ENCODE measurements at regions not wholly inside any gene's neighbourhood (a gene's known extent, or its start where the extent isn't known, plus 50 kb on each side); places are given as distances from the start of the nearest gene placed in this dataset.

- no peak for TF ChIP-seq POLR2A (IDR thresholded peaks at IDR 0.05)
- TF ChIP-seq, protein P1, sequence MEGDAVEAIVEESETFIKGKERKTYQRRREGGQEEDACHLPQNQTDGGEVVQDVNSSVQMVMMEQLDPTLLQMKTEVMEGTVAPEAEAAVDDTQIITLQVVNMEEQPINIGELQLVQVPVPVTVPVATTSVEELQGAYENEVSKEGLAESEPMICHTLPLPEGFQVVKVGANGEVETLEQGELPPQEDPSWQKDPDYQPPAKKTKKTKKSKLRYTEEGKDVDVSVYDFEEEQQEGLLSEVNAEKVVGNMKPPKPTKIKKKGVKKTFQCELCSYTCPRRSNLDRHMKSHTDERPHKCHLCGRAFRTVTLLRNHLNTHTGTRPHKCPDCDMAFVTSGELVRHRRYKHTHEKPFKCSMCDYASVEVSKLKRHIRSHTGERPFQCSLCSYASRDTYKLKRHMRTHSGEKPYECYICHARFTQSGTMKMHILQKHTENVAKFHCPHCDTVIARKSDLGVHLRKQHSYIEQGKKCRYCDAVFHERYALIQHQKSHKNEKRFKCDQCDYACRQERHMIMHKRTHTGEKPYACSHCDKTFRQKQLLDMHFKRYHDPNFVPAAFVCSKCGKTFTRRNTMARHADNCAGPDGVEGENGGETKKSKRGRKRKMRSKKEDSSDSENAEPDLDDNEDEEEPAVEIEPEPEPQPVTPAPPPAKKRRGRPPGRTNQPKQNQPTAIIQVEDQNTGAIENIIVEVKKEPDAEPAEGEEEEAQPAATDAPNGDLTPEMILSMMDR (IDR thresholded peaks at IDR 0.05): no peak
These were observed 84.9 kb upstream of the SHB start for GRCh38 chr9:38153910-38154291.
